CD4-positive, alpha-beta T cell treated with Interleukin-15 for 4 hours (primary cell): ENCODE measurements at regions not wholly inside any gene's neighbourhood (a gene's known extent, or its start where the extent isn't known, plus 50 kb on each side); places are given as distances from the start of the nearest gene placed in this dataset.

Experiments used
- DNase-seq: peaks from one replicate; pipeline ENCODE4 v3.0.0-alpha.2; 2020; ENCODE audit warnings: low spot score

DNA sequence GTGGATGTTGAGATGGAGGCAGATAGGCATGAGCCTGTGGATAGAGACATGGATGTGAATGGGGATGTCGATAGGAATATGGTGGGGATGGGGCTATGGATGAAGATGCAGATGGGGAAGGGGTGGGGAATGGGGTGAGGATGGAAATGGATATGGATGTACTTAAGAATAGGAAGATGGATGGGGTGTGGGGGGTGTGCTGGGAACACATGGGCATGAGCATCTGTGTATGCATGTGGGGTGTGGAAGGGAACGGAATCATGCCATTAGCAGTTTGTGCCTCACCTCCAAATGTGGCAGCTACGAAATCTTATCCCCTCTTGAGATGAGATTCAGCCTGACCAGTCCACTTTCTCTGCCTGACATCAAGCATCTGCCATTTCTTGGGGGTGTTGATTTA, 359.5 kb upstream of the MGMT start:
- no peak for DNase-seq

DNA sequence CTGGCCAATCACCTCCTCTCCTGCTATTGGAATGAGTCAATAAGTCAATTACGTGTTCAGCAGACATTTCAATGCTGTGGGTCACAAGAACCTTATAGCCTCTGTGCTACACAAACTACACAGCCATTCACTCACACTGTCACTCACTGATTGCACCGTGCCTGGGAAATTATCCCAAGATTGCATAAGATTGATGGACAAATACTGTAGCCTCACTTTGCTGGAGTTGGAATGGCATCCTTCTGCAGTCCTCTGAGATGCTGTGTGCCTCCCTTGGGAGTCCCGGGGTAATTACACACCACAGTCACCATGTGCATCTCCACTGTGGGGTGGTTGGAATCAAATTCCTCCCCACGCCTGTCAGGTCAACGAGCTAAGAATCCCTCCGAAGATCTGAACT, 358.7 kb upstream of the MGMT start:
- no peak for DNase-seq

DNA sequence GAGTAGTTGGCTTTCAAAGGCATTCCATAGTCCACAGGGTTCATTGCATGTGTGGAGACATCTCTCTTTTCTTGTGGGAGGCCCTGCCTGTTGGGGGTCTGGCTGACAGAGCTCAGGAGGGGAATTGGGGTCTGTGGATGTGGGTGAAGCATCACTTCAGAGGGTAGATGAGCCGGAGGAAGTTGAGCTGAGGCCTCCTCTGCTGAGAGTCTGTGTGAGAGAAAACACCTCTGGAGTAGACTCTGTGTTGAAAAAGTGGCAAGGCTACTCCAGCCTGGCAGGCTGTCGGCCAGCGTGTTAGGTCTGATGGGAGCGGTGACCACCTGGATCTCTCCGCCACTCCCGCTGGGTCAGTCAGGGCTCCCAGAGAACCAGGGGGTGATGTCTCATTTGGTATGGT, 358.0 kb upstream of the MGMT start:
- DNase-seq: no peak

DNA sequence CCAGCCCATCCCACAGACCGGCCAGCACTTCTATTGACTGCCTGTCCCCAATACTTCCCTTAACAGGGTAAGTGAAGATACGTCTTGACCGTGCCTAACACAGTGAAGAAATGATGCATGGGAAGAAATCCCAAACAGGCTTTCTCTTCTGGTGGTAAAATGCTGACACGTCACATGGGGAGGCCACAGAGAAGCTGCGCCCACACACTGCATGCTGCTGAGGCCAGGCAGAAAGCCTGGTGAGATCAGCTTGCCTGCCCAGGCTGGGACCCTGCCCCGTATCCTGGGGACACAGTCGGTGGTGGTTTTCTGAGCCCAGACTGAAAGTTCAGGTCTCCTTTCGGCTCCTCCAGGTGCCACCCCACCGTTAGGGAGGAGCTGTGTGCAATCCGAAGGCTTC, 356.3 kb upstream of the MGMT start:
- no peak for DNase-seq

DNA sequence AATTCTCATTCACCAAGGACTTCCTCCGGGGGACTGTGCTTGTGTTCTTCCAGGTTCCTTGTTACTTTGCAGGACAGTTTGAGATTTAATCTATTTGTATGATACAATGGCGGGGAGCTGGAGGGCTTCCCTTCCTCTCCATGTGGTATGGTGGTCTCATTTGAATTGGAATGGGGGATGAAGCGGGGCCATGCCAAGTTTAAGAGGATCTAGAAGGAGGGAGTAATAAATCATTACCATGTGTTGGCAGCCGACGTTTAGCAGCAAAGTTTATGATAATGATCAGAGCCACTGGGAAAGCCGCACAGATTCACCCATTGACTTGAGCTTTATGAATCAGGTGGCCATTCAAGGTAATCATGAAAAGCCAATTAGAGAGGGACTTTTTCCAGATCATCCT, 355.1 kb upstream of the MGMT start:
- DNase-seq: no peak

DNA sequence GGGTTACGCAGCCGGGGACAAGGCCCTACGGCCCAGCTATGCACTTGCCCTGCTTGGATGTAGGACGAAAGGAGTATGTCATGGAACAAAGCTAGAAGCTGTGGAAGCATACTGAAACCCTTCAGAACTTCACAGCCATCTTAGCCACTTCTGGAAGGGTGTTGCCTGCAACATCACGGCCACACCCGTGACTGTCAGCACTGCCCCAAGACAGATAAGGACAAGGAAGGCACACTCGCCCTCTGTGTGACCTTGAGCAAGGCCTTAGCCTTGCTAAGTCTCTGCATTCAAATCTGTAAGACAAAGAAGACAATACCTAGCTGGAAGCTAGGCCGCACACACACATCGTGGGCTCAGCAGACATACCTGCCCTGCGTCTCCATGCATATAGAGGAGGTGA, 352.5 kb upstream of the MGMT start:
- no peak for DNase-seq

DNA sequence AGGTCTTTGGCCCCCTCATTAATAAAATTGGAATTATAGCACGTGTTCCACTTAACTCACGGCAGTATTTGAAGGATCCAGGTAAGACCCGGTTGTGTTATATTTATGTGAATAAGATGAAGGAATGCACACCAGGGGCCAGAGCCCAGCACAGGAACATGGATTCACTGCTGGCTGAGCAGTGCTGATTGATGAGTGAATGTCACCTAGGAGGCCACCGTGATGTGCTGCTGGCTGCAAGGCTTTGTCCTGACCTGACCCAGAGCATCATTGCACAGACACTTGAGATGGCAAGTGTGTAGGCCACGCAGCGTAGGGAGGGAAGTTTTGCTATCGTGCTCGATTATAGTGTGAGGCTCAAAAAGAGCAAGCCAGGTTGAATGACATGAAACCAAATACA, 350.7 kb upstream of the MGMT start:
- no peak for DNase-seq

DNA sequence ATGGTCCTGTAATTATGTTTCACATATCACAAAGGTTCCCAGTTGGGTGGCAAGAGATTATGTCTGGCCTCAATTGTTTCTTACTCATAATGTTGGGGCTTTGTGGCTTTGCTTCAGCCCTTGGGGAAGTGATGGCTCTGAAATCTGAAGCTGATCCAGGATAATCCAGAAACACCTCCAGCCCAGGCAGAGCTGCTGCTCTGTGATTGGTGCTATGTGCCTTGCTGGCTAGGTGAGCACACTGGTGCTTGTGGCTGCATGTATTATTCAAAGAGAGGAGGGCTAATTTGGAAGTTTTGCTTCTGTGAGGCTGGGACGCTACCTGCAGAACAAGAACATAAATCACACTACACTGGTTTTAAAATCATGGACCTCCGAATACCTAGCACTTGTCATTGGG, 346.6 kb upstream of the MGMT start:
- no peak for DNase-seq

DNA sequence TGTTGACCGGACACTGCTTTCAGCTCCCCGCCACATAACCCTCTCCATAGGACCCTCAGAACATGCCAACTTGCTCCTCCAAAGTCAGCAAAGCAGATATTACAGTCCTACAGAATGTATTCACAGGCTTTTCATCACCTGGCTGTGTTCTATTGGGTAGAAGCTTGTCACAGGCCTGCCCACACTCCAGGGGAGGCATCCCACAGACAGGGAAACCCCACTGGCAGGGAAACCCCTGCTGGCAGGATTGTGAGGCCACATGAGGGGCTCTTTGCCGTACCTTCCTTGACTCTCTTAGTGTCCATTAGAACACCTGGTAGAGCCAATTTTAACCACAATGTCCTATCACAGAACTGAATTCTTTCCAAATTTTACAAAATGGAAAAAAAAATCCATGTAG, 344.2 kb upstream of the MGMT start:
- no peak for DNase-seq

DNA sequence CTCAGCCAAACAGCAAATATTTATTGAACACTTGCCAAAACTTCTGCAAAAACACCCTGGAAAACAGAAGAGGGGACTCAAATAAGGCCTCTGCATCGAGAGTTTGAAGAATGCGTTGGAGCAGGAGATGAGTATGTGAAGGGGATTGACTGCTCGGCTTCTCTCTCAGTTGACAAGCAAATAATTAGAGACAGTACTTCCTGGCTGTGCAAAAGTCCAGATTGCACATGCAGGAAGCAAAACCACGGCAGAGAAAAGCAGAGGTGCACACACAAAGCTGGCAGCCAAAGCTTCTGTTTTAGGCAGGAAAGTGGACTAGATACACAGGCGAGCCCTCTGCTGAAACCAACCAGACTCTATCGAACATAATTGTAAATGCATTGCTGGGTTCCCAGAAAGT, 343.6 kb upstream of the MGMT start:
- DNase-seq: no peak

DNA sequence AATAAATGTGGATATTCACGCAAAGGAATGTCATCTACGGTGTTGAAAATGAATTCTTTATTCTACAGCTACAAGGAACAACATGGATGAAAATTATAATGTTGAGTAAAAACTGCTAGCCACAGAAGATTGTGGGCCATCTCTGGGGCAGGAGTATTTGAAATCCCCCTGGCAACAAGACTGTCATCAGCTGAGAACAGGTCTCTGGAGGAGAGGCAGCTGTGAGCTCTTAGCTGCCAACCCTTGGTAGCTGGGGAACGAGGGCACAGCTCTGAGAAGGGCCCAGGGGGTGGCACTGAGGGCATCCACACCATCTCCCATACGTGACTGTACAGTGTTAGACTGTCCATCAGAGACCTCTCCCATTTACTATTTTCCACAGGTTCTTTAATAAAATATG, 340.1 kb upstream of the MGMT start:
- no peak for DNase-seq

DNA sequence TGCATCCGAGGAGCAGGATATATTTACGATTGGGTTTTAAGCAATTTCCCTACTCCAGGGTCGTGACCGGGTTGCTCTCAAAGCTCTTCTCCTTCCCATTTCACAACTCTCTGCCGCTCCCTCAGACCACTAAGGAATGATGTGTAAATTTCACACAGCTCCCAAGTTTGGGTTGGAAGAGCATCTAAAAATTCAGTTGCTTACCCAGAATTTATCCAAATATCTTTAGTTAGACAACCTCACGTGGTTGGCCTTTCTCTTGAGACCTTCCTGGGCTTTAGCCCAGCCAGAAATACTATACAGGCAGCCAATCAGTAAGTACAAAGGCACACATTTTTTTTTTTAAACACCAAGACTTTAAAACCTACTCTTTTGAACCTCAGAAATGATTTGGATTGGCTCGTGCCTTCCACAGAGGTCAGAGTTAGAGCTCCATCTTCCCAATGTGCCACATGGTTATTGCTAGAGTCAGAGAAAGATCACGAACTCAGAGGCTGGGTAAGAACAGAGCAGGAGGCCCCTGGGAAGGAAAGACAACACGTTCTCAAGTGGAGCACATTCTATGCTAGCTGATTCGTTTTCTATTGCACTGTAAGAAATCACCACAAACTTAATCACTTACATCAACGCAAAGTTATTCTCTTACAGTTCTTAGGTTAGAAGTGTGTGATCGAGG, 335.4 kb upstream of the MGMT start:
- DNase-seq: no peak

DNA sequence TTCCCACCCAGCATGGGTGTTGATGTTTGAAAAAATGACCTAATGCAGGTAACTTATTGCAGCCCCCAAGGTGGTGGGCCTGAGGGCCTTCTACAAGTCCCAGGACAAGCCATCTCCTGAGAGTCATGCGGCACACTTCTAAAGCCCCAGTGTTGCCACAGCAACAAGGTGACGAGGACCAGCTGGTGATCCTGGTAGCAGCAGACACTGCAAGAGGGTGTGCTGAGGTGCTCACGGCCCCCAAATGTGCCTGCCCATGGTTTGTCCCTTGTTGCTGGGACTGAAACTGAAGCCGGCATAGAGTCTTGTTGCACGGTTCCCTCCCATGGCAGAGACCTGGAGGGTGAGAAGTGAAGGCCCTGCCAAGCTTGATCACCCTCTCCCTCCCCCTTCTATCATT, 333.2 kb upstream of the MGMT start:
- DNase-seq: no peak

DNA sequence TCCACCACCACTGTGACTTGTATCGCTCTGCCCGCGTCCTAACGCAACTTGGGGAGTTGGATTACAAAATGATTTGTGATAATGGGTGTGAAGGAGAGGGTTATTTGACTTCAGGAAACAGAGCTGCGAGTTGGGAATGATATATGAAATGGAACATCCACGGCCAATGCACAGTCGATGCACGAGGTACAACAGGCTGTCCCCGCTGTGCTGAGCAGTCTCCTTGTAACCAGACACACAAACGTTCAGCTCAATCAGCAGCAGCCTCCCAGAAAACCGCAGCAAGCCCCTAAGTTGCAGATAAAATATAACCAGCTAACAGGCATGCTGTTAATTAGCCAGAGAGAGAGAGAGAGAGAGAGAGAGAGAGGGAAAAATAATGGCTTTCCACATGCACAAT, 332.7 kb upstream of the MGMT start:
- no peak for DNase-seq

DNA sequence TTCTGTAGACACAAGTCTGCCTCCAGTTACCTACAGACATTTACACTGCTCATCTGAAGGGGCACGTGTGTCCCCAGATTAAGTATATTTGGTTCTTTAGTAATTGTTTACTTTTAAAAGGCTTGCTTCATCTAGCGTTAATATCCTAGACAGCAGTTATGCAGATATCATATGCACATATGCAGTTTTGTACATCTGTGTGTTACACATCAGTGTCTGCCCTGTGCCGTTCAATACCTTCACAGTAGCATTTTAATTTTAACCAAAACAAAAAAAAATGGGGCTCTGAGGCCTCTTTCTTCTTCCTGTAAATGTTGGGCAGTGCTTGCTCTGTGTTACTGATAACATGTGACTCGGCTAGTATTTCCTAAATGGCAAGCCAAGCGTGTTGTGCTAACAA, 331.4 kb upstream of the MGMT start:
- DNase-seq: no peak

DNA sequence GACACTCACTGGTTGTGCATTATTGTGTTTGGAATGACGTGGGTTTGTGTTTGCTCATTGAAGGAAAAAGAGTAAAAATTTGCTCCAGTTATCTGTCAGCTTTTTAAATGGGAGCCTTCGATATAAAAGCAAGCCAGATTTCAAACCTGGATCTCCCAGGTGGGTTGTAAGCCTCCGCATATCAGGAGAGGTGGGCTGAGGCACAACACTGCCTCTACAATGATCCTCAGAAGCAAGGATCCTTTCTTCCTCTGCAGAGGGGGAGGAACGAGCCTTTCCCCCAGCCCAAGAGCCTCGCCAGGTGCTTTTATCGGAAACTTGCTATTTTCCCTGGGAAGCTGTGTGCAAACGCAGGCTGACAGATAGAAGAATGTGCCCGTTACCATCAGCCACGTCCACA, 331.0 kb upstream of the MGMT start:
- DNase-seq: no peak

DNA sequence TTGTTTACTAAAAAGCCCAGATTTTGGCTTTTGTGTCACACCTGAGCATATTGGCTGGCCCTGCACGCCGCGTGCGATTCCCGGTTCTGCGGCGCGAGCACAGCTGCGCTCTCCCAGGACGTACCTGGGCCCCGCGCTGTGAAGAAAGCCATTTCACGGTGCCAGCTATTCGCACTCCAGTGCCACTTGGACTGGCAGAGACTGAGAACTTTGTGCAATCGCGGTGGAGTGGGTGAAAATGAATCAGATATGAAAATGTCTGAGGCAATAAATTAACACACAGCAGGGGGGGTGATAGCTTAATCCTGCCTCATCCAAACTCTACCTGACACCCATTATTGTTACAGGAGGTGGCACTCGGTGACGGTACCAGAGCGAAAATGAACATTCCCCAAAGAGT, 330.1 kb upstream of the MGMT start:
- no peak for DNase-seq

DNA sequence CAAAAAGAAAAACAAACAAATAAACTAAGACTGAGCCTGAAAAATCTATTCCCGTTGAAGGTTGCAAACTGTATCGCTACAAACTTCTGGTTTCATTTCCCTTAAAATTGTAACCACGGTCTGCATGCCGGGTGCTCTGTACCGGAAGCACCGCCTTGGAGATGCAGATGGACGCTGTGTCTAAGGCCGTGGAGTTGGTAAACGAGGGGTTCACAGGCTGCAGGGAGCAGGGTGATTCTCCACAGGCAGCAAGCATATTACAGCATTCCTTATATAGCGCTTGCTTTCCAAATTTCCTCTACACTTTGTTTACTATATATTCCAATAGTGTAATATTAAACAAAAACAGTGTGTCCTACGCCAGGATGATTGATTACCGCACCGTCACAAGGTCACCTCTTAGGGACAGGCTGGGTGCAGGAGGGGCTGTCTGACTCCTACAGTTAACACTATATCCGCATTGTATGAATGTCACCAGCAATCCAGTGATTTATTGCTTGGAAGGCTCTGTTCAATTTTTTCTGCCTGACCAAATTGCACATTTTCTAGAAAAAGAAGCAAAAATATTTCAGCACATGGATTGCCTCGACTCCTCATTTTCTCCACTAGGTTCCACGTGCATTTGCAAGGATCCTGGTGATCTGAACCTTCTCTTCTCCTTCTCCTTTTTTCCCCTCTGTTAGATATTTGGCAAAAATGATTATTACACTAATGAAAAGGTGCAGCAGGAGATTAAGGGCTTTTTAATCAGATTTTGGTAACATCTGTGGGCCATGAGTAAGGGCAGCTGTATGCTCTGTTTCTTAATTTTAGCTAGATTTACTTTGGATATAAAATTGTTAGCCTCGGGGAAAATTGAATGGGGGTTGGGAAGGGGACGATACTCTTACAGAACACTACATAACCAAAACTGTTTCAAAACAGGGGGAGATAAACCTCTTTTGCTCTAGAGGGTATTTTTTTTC, 325.8 kb upstream of the MGMT start:
- no peak for DNase-seq

DNA sequence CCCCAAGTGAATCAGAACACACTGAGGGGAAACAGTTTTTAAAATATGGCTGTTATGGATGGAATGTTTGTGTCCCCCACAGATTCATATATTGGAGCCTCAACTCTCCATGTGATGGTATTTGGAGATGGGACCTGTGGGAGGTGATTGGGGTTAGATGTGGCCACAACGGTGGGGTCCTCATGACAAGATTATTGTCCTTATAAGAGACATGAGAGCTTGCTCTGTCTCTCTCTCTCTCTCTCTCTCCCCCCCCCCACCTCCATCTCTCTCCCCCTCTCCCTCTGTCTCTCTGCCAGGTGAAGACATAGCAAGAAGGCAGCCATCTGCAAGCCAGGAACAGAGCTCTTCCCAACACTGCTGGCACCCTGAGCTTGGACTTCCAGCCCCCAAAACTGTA, 315.8 kb upstream of the MGMT start:
- no peak for DNase-seq

DNA sequence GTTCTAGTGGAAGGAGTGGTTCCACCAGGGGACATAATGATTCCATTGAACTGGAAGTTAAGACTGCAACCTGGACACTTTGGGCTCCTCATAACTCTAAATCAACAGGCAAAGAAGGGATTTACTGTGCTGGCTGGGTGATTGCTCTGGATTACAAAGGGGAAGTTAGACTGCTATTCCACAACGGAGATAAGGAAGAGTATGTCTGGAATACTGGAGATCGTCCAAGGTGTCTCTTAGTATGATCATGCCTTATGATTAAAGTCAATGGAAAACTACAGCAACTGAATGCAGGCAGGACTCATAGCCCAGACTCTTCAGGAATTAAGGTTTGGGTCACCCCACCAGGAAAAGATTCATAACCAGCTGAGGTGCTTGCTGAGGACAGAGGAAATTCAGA, 310.6 kb upstream of the MGMT start:
- DNase-seq: no peak

DNA sequence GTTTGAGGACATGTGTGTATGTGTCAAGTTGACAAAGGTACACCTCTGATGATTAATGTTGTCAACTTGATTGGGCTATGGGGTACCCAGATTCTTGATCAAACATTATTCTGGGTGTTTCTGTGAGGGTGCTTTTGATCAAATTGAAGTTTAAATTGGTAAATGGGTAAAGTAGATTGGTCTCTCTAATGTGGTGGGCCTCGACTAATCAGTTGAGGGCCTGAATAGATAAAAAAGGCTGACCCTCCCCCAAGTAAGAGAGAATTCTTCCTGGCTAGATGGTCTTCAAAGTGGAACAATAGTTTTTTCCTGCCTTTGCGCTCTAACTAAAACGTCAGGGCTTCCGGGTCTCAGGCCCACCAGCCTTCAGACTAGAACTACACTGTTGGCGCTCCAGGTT, 309.9 kb upstream of the MGMT start:
- no peak for DNase-seq

DNA sequence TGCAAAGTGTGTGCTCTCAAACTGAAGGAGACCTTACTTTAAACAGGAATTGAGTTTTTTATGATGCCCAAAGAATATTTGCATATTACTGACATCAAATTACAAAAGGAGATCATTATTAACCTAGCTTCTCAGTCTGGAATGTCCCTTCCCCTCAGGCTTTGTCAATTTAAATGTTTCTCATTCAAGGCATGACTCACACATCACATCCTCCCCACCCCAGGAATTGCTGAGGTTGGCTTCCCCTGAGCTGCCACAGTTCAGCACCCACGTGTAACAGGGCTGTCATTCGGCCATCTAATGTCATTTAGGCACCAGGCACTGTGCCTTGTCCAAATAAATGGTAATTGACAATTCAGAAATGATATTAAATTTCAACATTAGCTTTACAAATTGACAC, 305.9 kb upstream of the MGMT start:
- no peak for DNase-seq

DNA sequence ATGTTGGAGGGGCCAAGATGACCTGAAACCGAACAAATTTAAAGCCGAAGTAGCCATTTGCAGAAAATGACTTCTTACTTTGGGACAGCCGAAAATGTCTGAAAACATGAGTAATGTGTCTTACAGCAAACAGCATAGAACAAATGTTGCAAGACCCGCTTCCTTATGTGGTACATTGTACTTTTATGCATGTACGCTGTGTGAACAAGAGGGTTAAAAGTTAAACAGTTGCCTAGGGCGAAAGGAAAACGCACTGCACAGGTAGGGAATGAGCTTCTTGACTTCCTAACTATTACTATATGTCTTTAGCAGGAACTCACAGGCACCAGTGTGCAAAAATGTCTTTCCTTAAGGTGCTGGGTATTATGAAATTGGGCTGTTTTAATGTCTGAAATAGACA, 303.5 kb upstream of the MGMT start:
- no peak for DNase-seq
